SK-N-SH treated with all-trans-retinoic acid at 6 μM for 48 hours (cell line): ENCODE measurements at regions not wholly inside any gene's neighbourhood (a gene's known extent, or its start where the extent isn't known, plus 50 kb on each side); places are given as distances from the start of the nearest gene placed in this dataset.
A peak's percentile ranks its signal among the peaks of the same experiment; 100 is the strongest.
"Not testable (repeated sequence)": the region's sequence is repeated elsewhere in the genome, so short reads cannot be mapped to it uniquely, and the experiment has no call there.

Experiments
- ATAC-seq: fragments of 200-7000 bp; cut with Tn5 transposase; 3 replicates; pipeline ENCODE4 v1.9.1; 2020; ENCODE audit warnings: mild to moderate bottlenecking, moderate library complexity
- ARNTL ChIP-seq: fragments of 450-650 bp; formaldehyde crosslinking; IDR thresholded peaks from 2 replicates; pipeline ENCODE4 v1.5.0; 2020; ENCODE audit warnings: low read depth, mild to moderate bottlenecking, moderate library complexity, borderline replicate concordance
- BACH2 ChIP-seq: fragments of 250-450 bp; sonication (Bioruptor Pico); IDR thresholded peaks from 2 replicates; pipeline ENCODE4 v1.9.0; 2021; ENCODE audit warnings: mild to moderate bottlenecking, borderline replicate concordance
- CSDC2 ChIP-seq: fragments of 250-450 bp; sonication (Bioruptor Pico); IDR thresholded peaks from 2 replicates; pipeline ENCODE4 v1.5.0; 2020; ENCODE audit warnings: mild to moderate bottlenecking, moderate library complexity
- ESRRG ChIP-seq: fragments of 250-450 bp; sonication (Bioruptor Pico); IDR thresholded peaks from 2 replicates; pipeline ENCODE4 v1.6.1; 2021; ENCODE audit warnings: mild to moderate bottlenecking
- GLIS3 ChIP-seq: fragments of 250-450 bp; sonication (Bioruptor Pico); IDR thresholded peaks from 2 replicates; pipeline ENCODE4 v1.5.0; 2020; ENCODE audit warnings: mild to moderate bottlenecking, moderate library complexity
- ISL1 ChIP-seq: fragments of 250-450 bp; sonication (Bioruptor Pico); IDR thresholded peaks from 2 replicates; pipeline ENCODE4 v2.1.2; 2022; ENCODE audit warnings: mild to moderate bottlenecking, moderate library complexity
- OSR1 ChIP-seq: fragments of 250-450 bp; sonication (Bioruptor Pico); IDR thresholded peaks from 2 replicates; pipeline ENCODE4 v1.8.0; 2022; ENCODE audit warnings: moderate library complexity, mild to moderate bottlenecking, inconsistent platforms
- PPARA ChIP-seq: fragments of 250-450 bp; sonication (Bioruptor Pico); IDR thresholded peaks from 2 replicates; pipeline ENCODE4 v1.5.0; 2020; ENCODE audit warnings: mild to moderate bottlenecking, borderline replicate concordance
- RARB ChIP-seq: fragments of 250-450 bp; sonication (Bioruptor Pico); IDR thresholded peaks from 2 replicates; pipeline ENCODE4 v1.8.0; 2021; ENCODE audit warnings: mild to moderate bottlenecking, moderate library complexity
- SNAI2 ChIP-seq: fragments of 250-450 bp; sonication (Bioruptor Pico); IDR thresholded peaks from 2 replicates; pipeline ENCODE4 v1.5.0; 2020; ENCODE audit warnings: mild to moderate bottlenecking, moderate library complexity
- TCF4 ChIP-seq: fragments of 250-450 bp; sonication (Bioruptor Pico); IDR thresholded peaks from 2 replicates; pipeline ENCODE4 v1.8.0; 2021; ENCODE audit warnings: mild to moderate bottlenecking, moderate library complexity, borderline replicate concordance
- TOX ChIP-seq: fragments of 250-450 bp; sonication (Bioruptor Pico); IDR thresholded peaks from 2 replicates; pipeline ENCODE4 v1.8.0; 2021; ENCODE audit warnings: mild to moderate bottlenecking, moderate library complexity, borderline replicate concordance
- ZC3H10 ChIP-seq: fragments of 250-450 bp; sonication (Bioruptor Pico); IDR thresholded peaks from 2 replicates; pipeline ENCODE4 v1.5.1; 2021; ENCODE audit warnings: mild to moderate bottlenecking, moderate library complexity
- ZFP30 ChIP-seq: fragments of 450-650 bp; formaldehyde crosslinking; IDR thresholded peaks from 2 replicates; pipeline ENCODE4 v1.5.0; 2022; ENCODE audit warnings: mild to moderate bottlenecking, moderate library complexity
- ZNF565 ChIP-seq: fragments of 450-650 bp; formaldehyde crosslinking; conservative IDR thresholded peaks from 2 replicates; pipeline ENCODE4 v1.5.0; 2020; ENCODE audit warnings: low read depth, mild to moderate bottlenecking, moderate library complexity
- ZNF70 ChIP-seq: fragments of 450-650 bp; formaldehyde crosslinking; IDR thresholded peaks from 2 replicates; pipeline ENCODE4 v1.5.0; 2020; ENCODE audit warnings: mild to moderate bottlenecking, moderate library complexity
- TF ChIP-seq, protein P1 (sequence below): fragments of 250-450 bp; sonication (Bioruptor Pico); IDR thresholded peaks from 2 replicates; pipeline ENCODE4 v1.5.0; 2020; ENCODE audit warnings: mild to moderate bottlenecking, moderate library complexity
- TF ChIP-seq, protein P2 (sequence below): fragments of 250-450 bp; sonication (Bioruptor Pico); IDR thresholded peaks from 2 replicates; pipeline ENCODE4 v1.5.1; 2020; ENCODE audit warnings: low read depth, mild to moderate bottlenecking, moderate library complexity
- TF ChIP-seq, protein P3 (sequence below): fragments of 250-450 bp; sonication (Bioruptor Pico); IDR thresholded peaks from 2 replicates; pipeline ENCODE4 v1.5.1; 2021; ENCODE audit warnings: mild to moderate bottlenecking, moderate library complexity
- TF ChIP-seq, protein P4 (sequence below): fragments of 250-450 bp; sonication (Bioruptor Pico); IDR thresholded peaks from 2 replicates; pipeline ENCODE4 v1.8.0; 2020; ENCODE audit warnings: mild to moderate bottlenecking, moderate library complexity, borderline replicate concordance
- TF ChIP-seq, protein P5 (sequence below): fragments of 250-450 bp; sonication (Bioruptor Pico); IDR thresholded peaks from 2 replicates; pipeline ENCODE4 v1.8.0; 2021; ENCODE audit warnings: low read depth, mild to moderate bottlenecking, moderate library complexity, borderline replicate concordance

DNA sequence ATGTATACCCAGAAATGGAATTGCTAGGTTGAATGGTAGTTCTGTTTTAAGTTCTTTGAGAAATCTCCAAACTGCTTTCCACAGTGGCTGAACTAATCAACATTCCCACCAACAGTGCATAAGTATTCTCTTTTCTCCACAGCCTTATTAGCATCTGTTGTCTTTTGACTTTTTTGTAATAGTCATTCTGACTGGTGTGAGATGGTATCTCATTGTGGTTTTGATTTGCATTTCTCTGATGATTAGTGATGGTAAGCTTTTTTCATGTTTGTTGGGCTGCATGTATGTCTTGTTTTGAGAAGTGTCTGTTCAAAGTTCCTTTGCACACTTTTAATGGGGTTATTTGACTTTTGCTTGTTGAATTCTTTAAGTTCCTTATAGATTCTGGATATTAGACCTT lies 52.4 kb upstream of the EHHADH start:
- not testable (repeated sequence) for ATAC-seq

DNA sequence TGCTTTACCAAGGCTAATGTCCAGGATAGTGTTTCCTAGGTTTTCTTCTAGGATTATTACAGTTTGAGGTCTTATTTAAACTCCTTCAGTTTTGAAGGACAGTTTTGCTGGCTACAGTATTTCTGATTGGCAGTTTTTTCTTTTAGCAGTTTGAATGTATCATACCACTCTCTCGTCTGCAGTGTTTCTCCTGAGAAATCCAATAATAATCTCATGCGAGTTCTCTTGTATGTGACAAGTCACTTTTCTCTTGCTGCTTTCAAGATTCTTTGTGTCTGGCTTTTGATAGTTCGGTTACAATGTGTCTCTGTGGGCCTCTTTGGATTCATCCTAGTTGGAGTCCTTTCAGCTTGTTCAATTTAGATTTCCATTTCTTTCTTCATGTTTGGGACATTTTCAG lies 53.0 kb upstream of the EHHADH start:
- no peak for ATAC-seq
- TF ChIP-seq ESRRG (no peak), TOX (CRISPR knock-in tag) (no peak), RARB (no peak), GLIS3 (no peak), ARNTL (CRISPR knock-in tag) (no peak), TCF4 (CRISPR knock-in tag) (no peak), CSDC2 (no peak), ZNF565 (CRISPR knock-in tag) (no peak), ZNF70 (CRISPR knock-in tag) (no peak), ZC3H10 (CRISPR knock-in tag) (no peak), PPARA (CRISPR knock-in tag) (no peak), OSR1 (CRISPR knock-in tag) (no peak), ZFP30 (CRISPR knock-in tag) (no peak), BACH2 (CRISPR knock-in tag) (no peak), SNAI2 (CRISPR knock-in tag) (no peak)
- TF ChIP-seq, protein P1, sequence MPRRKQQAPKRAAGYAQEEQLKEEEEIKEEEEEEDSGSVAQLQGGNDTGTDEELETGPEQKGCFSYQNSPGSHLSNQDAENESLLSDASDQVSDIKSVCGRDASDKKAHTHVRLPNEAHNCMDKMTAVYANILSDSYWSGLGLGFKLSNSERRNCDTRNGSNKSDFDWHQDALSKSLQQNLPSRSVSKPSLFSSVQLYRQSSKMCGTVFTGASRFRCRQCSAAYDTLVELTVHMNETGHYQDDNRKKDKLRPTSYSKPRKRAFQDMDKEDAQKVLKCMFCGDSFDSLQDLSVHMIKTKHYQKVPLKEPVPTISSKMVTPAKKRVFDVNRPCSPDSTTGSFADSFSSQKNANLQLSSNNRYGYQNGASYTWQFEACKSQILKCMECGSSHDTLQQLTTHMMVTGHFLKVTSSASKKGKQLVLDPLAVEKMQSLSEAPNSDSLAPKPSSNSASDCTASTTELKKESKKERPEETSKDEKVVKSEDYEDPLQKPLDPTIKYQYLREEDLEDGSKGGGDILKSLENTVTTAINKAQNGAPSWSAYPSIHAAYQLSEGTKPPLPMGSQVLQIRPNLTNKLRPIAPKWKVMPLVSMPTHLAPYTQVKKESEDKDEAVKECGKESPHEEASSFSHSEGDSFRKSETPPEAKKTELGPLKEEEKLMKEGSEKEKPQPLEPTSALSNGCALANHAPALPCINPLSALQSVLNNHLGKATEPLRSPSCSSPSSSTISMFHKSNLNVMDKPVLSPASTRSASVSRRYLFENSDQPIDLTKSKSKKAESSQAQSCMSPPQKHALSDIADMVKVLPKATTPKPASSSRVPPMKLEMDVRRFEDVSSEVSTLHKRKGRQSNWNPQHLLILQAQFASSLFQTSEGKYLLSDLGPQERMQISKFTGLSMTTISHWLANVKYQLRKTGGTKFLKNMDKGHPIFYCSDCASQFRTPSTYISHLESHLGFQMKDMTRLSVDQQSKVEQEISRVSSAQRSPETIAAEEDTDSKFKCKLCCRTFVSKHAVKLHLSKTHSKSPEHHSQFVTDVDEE (CRISPR knock-in tag): no peak
- TF ChIP-seq, protein P2, sequence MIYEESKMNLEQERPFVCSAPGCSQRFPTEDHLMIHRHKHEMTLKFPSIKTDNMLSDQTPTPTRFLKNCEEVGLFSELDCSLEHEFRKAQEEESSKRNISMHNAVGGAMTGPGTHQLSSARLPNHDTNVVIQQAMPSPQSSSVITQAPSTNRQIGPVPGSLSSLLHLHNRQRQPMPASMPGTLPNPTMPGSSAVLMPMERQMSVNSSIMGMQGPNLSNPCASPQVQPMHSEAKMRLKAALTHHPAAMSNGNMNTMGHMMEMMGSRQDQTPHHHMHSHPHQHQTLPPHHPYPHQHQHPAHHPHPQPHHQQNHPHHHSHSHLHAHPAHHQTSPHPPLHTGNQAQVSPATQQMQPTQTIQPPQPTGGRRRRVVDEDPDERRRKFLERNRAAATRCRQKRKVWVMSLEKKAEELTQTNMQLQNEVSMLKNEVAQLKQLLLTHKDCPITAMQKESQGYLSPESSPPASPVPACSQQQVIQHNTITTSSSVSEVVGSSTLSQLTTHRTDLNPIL (CRISPR knock-in tag): no peak
- TF ChIP-seq, protein P3, sequence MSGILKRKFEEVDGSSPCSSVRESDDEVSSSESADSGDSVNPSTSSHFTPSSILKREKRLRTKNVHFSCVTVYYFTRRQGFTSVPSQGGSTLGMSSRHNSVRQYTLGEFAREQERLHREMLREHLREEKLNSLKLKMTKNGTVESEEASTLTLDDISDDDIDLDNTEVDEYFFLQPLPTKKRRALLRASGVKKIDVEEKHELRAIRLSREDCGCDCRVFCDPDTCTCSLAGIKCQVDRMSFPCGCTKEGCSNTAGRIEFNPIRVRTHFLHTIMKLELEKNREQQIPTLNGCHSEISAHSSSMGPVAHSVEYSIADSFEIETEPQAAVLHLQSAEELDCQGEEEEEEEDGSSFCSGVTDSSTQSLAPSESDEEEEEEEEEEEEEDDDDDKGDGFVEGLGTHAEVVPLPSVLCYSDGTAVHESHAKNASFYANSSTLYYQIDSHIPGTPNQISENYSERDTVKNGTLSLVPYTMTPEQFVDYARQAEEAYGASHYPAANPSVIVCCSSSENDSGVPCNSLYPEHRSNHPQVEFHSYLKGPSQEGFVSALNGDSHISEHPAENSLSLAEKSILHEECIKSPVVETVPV (CRISPR knock-in tag): no peak
- TF ChIP-seq, protein P4, sequence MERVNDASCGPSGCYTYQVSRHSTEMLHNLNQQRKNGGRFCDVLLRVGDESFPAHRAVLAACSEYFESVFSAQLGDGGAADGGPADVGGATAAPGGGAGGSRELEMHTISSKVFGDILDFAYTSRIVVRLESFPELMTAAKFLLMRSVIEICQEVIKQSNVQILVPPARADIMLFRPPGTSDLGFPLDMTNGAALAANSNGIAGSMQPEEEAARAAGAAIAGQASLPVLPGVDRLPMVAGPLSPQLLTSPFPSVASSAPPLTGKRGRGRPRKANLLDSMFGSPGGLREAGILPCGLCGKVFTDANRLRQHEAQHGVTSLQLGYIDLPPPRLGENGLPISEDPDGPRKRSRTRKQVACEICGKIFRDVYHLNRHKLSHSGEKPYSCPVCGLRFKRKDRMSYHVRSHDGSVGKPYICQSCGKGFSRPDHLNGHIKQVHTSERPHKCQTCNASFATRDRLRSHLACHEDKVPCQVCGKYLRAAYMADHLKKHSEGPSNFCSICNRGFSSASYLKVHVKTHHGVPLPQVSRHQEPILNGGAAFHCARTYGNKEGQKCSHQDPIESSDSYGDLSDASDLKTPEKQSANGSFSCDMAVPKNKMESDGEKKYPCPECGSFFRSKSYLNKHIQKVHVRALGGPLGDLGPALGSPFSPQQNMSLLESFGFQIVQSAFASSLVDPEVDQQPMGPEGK (CRISPR knock-in tag): no peak

DNA sequence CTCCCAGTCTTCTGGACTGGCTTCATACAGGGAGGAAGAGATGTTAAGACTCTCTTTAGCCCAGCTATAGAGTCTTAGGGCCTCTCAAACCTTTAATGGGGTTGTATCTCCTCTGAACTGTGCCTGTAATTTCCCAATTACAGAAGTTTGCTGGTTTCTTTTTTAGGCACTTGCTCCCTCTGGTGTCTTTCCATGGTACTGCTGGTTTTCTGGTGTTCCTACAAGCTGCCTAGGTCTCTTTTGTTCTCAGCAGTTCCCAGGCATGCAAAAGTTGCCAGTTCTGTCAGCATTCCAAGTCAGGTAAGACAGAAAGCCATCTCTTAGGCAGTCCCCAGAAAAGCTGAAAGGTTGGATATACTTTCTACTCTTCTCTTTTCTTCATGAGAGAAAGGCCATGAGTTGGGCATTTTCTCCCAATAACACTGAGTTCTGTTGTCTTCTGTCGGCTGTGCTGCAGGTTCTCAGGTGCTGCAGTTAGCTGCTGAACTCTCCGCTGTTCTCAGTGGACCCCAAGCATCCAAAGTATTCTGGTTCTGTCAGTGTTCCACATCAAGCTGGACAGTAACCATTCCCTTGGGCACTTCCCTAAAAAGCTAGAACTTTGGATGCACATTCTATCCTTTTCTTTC lies 54.4 kb upstream of the EHHADH start:
- TF ChIP-seq ZNF565 (CRISPR knock-in tag): no peak
- TF ChIP-seq ARNTL (CRISPR knock-in tag): no peak
- TF ChIP-seq BACH2 (CRISPR knock-in tag): no peak
- TF ChIP-seq ISL1 (CRISPR knock-in tag): no peak
- TF ChIP-seq, protein P3 (CRISPR knock-in tag): no peak
- TF ChIP-seq, protein P5, sequence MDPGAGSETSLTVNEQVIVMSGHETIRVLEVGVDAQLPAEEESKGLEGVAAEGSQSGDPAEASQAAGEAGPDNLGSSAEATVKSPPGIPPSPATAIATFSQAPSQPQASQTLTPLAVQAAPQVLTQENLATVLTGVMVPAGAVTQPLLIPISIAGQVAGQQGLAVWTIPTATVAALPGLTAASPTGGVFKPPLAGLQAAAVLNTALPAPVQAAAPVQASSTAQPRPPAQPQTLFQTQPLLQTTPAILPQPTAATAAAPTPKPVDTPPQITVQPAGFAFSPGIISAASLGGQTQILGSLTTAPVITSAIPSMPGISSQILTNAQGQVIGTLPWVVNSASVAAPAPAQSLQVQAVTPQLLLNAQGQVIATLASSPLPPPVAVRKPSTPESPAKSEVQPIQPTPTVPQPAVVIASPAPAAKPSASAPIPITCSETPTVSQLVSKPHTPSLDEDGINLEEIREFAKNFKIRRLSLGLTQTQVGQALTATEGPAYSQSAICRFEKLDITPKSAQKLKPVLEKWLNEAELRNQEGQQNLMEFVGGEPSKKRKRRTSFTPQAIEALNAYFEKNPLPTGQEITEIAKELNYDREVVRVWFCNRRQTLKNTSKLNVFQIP (CRISPR knock-in tag): no peak
- TF ChIP-seq GLIS3: no peak
- no peak for TF ChIP-seq TOX (CRISPR knock-in tag)
- TF ChIP-seq ZNF70 (CRISPR knock-in tag): no peak
- TF ChIP-seq, protein P2 (CRISPR knock-in tag): no peak
- TF ChIP-seq TCF4 (CRISPR knock-in tag): no peak
- TF ChIP-seq ESRRG: no peak
- TF ChIP-seq, all 23 proteins: peak for 0
- ATAC-seq: peak; percentile 53
